Right ventricle myocardium inferior (tissue), 1 donor: ENCODE measurements at regions not wholly inside any gene's neighbourhood (a gene's known extent, or its start where the extent isn't known, plus 50 kb on each side); places are given as distances from the start of the nearest gene placed in this dataset.

Source experiments
- ATAC-seq: fragments of 200-7000 bp; cut with Tn5 transposase; one replicate; pipeline ENCODE4 v1.9.1; 2020; ENCODE audit warnings: mild to moderate bottlenecking, moderate library complexity
- DNase-seq: peaks from one replicate; pipeline ENCODE4 v3.0.0; 2021; ENCODE audit errors: missing footprints
- intact Hi-C: fragments of 100-400 bp; cut with DNase I; formaldehyde crosslinking; loops from one replicate; pipeline ENCODE4 v1.11.0; 2022
- donor health status: DM: no; HTN: yes; CAD: no; lungs with severe emphysema.

- no peak for DNase-seq
- no peak for ATAC-seq
- intact Hi-C loops, result no loop called here
Measured at GRCh38 chr1:72579629-72580028, 297.3 kb upstream of the NEGR1 start.

- intact Hi-C loops, result no loop called here
- no peak for ATAC-seq
- no peak for DNase-seq
Measured at GRCh38 chr1:72570815-72571214, 288.5 kb upstream of the NEGR1 start.

- DNase-seq (no peak), ATAC-seq (no peak)
- intact Hi-C loops, result no loop called here
Measured at GRCh38 chr1:72568113-72568512, 285.8 kb upstream of the NEGR1 start.

GRCh38 chr1:72567521-72567920, 285.2 kb upstream of the NEGR1 start:
- no peak for DNase-seq
- intact Hi-C loops, result no loop called here

GRCh38 chr1:72564749-72565148, 282.4 kb upstream of the NEGR1 start:
- ATAC-seq (no peak), DNase-seq (no peak)
- intact Hi-C loops, result no loop called here

More at GRCh38 chr1:72567521-72567920, 285.2 kb upstream of the NEGR1 start:
- no peak for ATAC-seq

GRCh38 chr1:72557446-72558049, 275.2 kb upstream of the NEGR1 start:
- intact Hi-C loops, result no loop called here
- DNase-seq (no peak), ATAC-seq (no peak)

- DNase-seq (no peak), ATAC-seq (no peak)
- intact Hi-C loops, result no loop called here
Measured at GRCh38 chr1:72547412-72547811, 265.1 kb upstream of the NEGR1 start.

- ATAC-seq (no peak), DNase-seq (no peak)
- intact Hi-C loops, result no loop called here
Measured at GRCh38 chr1:72540674-72541073, 258.3 kb upstream of the NEGR1 start.

GRCh38 chr1:72535470-72535869, 253.1 kb upstream of the NEGR1 start:
- no peak for ATAC-seq
- intact Hi-C loops, result no loop called here

GRCh38 chr1:72530646-72531045, 248.3 kb upstream of the NEGR1 start:
- intact Hi-C loops, result no loop called here
- ATAC-seq (no peak), DNase-seq (no peak)

More at GRCh38 chr1:72535470-72535869, 253.1 kb upstream of the NEGR1 start:
- DNase-seq, result no peak

- ATAC-seq (no peak), DNase-seq (no peak)
- intact Hi-C loops, result no loop called here
Measured at GRCh38 chr1:72526926-72527325, 244.6 kb upstream of the NEGR1 start.

- no peak for DNase-seq
- intact Hi-C loops, result no loop called here
- no peak for ATAC-seq
Measured at GRCh38 chr1:72524021-72524420, 241.7 kb upstream of the NEGR1 start.

GRCh38 chr1:72521659-72522058, 239.3 kb upstream of the NEGR1 start:
- no peak for ATAC-seq
- DNase-seq, result no peak
- intact Hi-C loops, result no loop called here

- DNase-seq (no peak), ATAC-seq (no peak)
- intact Hi-C loops, result no loop called here
Measured at GRCh38 chr1:72516826-72517225, 234.5 kb upstream of the NEGR1 start.

GRCh38 chr1:72516264-72516663, 233.9 kb upstream of the NEGR1 start:
- intact Hi-C loops, result no loop called here
- ATAC-seq (no peak), DNase-seq (no peak)

GRCh38 chr1:72498371-72498770, 216.0 kb upstream of the NEGR1 start:
- intact Hi-C loops, result no loop called here
- ATAC-seq (no peak), DNase-seq (no peak)

GRCh38 chr1:72489801-72490200, 207.5 kb upstream of the NEGR1 start:
- no peak for ATAC-seq
- no peak for DNase-seq
- intact Hi-C loops, result no loop called here

GRCh38 chr1:72485801-72486200, 203.5 kb upstream of the NEGR1 start:
- intact Hi-C loops, result no loop called here
- no peak for ATAC-seq
- no peak for DNase-seq

GRCh38 chr1:72483846-72484357, 201.6 kb upstream of the NEGR1 start:
- ATAC-seq (no peak), DNase-seq (no peak)
- intact Hi-C loops, result no loop called here

GRCh38 chr1:72482736-72483413, 200.5 kb upstream of the NEGR1 start:
- DNase-seq (no peak), ATAC-seq (no peak)
- intact Hi-C loops, result no loop called here
